Lower leg skin (tissue), 3 donors: ENCODE measurements at regions not wholly inside any gene's neighbourhood (a gene's known extent, or its start where the extent isn't known, plus 50 kb on each side); places are given as distances from the start of the nearest gene placed in this dataset.

Source experiments
- POLR2A ChIP-seq, 2 donors: fragments of 450-650 bp; IDR thresholded peaks; one replicate each; pipeline ENCODE4 v1.6.1; 2016 to 2017; ENCODE audit warnings: antibody characterized with exemption in 2 of 2, mild to moderate bottlenecking in 1 of 2, moderate library complexity in 1 of 2
- TF ChIP-seq, protein P1 (sequence below), 3 donors: fragments of 450-650 bp; IDR thresholded peaks; one replicate each; pipeline ENCODE4 v1.5.1; 2016; ENCODE audit warnings: antibody characterized with exemption in 3 of 3, mild to moderate bottlenecking in 3 of 3, moderate library complexity in 2 of 3

DNA sequence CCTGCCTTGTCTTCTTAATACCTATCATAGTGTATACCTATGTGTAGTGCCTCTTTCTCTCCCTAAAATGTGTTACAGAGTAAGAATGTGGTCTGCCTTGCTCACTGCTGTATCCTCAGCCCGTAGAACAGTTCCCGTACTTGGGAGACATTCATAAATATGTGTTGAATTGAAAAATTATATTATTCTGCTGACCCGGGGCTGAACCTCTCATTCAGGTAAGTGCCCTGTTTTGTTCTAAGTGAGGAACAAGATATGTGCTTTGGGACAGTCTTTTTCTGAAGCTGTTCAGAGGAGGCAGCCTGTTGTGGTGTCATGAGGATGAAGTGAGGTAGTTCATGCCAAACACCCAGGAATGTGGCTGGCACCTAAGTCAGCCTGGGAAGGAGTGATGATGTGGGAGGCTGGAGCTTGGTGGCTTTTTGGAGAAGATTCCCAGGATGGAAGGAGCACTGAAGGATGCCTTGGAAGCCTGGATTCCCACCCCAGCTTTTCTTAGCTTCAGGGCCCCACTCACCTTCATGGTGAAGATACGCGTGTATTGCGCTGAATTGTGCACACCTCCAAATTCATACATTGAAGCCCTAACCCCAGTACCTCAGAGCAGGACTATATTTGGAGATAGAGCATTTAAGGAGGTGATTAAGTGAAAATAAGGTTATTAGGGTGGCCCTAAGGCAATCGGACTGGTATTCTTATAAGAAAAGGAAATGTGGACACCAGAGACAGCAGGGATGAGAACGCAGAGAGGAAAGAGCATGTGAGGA, 166.3 kb downstream of the DDX1 start:
- TF ChIP-seq, protein P1, sequence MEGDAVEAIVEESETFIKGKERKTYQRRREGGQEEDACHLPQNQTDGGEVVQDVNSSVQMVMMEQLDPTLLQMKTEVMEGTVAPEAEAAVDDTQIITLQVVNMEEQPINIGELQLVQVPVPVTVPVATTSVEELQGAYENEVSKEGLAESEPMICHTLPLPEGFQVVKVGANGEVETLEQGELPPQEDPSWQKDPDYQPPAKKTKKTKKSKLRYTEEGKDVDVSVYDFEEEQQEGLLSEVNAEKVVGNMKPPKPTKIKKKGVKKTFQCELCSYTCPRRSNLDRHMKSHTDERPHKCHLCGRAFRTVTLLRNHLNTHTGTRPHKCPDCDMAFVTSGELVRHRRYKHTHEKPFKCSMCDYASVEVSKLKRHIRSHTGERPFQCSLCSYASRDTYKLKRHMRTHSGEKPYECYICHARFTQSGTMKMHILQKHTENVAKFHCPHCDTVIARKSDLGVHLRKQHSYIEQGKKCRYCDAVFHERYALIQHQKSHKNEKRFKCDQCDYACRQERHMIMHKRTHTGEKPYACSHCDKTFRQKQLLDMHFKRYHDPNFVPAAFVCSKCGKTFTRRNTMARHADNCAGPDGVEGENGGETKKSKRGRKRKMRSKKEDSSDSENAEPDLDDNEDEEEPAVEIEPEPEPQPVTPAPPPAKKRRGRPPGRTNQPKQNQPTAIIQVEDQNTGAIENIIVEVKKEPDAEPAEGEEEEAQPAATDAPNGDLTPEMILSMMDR (IDR thresholded peaks at IDR 0.05) = no peak
- no peak for TF ChIP-seq POLR2A (IDR thresholded peaks at IDR 0.05)
